Pulmonary artery endothelial cell (primary cell): ENCODE measurements at regions not wholly inside any gene's neighbourhood (a gene's known extent, or its start where the extent isn't known, plus 50 kb on each side); places are given as distances from the start of the nearest gene placed in this dataset.

Source experiments
- DNase-seq: peaks from one replicate; pipeline ENCODE4 v3.0.0-alpha.2; 2011; ENCODE audit warnings: low read depth, low spot score

- no peak for DNase-seq
These were observed 204.3 kb upstream of the GRIK3 start for GRCh38 chr1:37238364-37239224.

- no peak for DNase-seq
These were observed 205.0 kb upstream of the GRIK3 start for GRCh38 chr1:37239225-37239740.

- no peak for DNase-seq
These were observed 206.6 kb upstream of the GRIK3 start for GRCh38 chr1:37240897-37241296.

GRCh38 chr1:37242501-37242900, 208.2 kb upstream of the GRIK3 start:
- no peak for DNase-seq

GRCh38 chr1:37243368-37244082, 209.2 kb upstream of the GRIK3 start:
- DNase-seq: no peak

GRCh38 chr1:37244083-37244480, 209.8 kb upstream of the GRIK3 start:
- no peak for DNase-seq

- no peak for DNase-seq
These were observed 210.5 kb upstream of the GRIK3 start for GRCh38 chr1:37244815-37245214.

- no peak for DNase-seq
These were observed 212.3 kb upstream of the GRIK3 start for GRCh38 chr1:37246631-37247030.

- no peak for DNase-seq
These were observed 216.1 kb upstream of the GRIK3 start for GRCh38 chr1:37250371-37250770.

GRCh38 chr1:37255136-37255795, 219.1 kb upstream of the ZC3H12A start:
- DNase-seq: no peak

GRCh38 chr1:37255868-37256267, 218.5 kb upstream of the ZC3H12A start:
- no peak for DNase-seq

GRCh38 chr1:37257646-37258045, 216.7 kb upstream of the ZC3H12A start:
- DNase-seq: no peak

- no peak for DNase-seq
These were observed 216.3 kb upstream of the ZC3H12A start for GRCh38 chr1:37258068-37258467.

- DNase-seq: no peak
These were observed 215.4 kb upstream of the ZC3H12A start for GRCh38 chr1:37259019-37259418.

GRCh38 chr1:37261129-37261528, 213.3 kb upstream of the ZC3H12A start:
- no peak for DNase-seq

GRCh38 chr1:37262439-37263170, 211.8 kb upstream of the ZC3H12A start:
- no peak for DNase-seq

- no peak for DNase-seq
These were observed 209.2 kb upstream of the ZC3H12A start for GRCh38 chr1:37265156-37265555.

GRCh38 chr1:37265786-37266667, 208.4 kb upstream of the ZC3H12A start:
- no peak for DNase-seq

GRCh38 chr1:37267111-37267835, 207.1 kb upstream of the ZC3H12A start:
- no peak for DNase-seq

- DNase-seq: no peak
These were observed 203.7 kb upstream of the ZC3H12A start for GRCh38 chr1:37270639-37271038.
